NCI-H2196 treated with DMSO at 0.1 percent for 48 hours (cell line): ENCODE measurements at regions not wholly inside any gene's neighbourhood (a gene's known extent, or its start where the extent isn't known, plus 50 kb on each side); places are given as distances from the start of the nearest gene placed in this dataset.
"Not testable (repeated sequence)": the region's sequence is repeated elsewhere in the genome, so short reads cannot be mapped to it uniquely, and the experiment has no call there.

Source experiments
- DNase-seq: peaks from one replicate; lab custom pipeline; 2025; ENCODE audit not compliant: unreplicated experiment; lab: John Stamatoyannopoulos, UW

DNA sequence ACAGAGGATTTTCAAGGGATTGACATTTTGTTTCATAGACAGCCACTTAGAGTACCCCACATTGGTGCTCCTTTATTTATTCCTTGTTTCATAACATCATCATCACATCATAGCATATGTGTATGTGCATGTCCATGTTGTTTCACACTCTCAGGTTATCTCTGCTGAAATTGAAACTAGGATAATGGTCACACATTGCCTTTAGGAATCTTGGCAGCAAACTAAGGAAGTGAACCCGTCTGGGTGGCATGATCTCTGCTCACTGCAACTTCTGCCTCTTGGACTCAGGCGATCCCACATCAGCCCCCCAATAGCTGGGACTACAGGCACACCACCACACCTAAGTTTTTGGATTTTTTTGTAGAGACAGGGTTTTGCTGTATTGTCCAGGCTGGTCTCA is 234.2 kb upstream of the ANKRD50 start:
- no peak for DNase-seq

DNA sequence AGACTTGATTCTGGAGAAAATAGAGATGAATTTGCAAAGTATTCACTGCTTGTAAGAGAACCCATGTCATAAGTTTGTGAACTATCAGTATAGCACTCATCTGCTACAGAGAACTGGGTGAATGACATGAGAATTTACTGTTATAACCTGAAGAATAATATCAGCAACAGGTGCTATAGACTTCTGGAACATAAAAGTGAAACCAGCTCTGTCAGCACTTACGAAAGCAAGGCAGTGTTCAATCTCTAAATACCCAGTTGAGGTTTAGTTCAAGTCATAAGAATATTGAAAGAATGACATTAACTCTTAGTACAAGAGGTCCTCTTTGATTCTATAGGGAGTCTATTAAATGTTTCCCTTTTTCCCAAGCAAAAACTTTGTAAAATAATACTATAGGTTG is 232.9 kb upstream of the ANKRD50 start:
- DNase-seq = no peak

DNA sequence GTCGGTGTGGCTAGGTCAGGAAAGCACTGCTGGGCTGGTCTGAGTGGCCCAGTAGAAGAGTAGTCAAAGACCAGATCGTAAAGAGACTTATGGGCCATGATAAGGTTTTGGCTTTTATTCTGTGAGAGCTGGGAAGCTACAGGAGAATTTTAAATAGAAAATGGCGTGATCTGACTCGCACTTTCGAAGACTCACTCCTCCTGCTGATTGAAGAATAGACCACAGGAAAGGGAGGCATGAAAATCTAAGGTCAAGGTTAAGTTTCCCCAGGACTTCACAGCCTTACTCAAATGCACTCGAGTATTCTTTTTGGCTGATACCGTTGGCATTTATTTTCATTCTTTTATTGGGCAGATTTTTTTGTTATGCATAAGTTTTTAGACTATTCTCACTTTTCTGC is 231.4 kb upstream of the ANKRD50 start:
- no peak for DNase-seq

DNA sequence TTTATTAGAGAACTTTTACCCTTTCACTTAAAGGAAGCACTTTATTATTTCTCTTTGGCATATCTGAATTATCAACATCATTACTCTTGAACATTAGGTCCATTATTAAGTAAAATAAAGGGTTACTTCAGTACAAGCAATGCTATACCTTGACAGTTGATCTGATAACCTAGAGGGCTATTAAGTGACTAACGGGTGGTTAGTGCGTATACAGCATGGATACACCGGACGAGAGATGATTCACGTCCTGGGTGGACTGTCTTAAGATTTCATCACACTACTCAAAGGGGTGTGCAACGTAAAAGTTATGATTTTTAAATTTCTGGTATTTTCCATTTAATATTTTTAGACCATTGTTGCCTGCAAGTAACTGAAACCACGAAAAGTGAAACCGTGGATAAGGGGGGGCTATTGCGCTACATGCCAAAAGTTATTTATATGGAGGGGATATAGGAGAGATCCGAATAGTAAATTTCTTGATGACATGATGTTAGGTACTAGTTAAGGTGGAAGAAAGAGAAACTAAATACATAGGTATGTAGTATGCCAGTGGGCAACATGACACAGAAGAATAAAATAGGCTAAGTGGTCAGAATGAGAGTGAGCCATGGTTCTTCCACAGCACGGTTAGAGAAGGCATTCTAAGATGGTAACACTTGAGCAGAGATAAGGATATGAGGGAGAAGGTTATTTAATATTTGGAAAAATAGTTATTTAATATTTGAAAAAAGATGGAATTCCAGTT is 230.8 kb upstream of the ANKRD50 start:
- no peak for DNase-seq

DNA sequence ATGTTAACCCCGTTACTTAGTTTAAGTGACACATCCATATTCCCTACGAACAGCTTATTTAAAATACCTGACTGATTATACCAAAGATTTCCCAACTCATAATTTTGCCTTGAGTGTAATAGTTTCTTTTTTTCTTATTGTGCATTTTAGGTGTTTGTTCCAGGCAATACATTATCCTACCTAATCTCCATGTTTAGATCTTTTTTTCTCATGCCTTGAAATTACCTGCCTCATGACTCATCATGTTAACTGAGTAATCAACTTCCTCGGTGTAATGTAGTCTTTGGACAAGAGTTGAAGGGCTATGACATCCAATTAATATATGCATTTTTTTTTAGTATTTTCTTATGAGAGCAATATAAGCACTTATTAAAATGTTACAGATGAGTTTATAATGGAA is 228.7 kb upstream of the ANKRD50 start:
- DNase-seq = no peak

DNA sequence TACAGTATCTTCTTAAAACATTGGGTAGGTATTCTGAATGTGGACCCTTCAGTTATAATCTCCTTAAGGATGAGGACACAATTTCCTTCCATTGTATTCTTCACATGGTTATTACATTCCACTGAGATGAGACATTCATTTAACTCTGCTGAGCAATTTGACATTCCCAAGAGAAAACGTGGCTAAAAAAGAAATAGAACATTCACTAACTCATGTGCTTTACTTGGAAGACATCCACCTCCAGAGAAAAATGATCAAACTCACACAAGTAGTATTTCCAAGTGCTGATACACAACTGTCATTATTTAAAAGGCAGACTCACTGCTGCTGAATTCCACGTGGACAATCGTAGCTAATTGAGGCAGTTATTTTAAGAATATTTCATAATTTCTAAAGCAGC is 227.9 kb upstream of the ANKRD50 start:
- no peak for DNase-seq

DNA sequence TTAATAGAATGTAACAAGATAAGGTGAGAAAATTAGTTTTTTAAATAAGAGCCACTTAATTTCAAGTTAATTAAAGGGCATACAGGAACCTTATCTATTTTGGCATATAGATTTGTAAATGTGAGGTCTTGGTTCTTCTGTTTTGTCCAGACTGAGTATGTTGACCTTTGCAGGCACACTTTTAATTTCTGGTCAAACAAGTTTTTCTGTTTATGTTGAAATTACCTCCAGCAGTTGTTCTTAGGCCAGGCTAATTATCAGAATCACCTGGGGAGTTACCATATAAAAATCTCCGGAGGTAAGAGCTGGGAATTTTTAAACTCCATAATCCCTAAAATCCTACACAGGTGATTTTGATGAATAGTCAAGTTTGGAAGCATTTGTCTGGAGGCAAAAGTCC is 227.4 kb upstream of the ANKRD50 start:
- no peak for DNase-seq

DNA sequence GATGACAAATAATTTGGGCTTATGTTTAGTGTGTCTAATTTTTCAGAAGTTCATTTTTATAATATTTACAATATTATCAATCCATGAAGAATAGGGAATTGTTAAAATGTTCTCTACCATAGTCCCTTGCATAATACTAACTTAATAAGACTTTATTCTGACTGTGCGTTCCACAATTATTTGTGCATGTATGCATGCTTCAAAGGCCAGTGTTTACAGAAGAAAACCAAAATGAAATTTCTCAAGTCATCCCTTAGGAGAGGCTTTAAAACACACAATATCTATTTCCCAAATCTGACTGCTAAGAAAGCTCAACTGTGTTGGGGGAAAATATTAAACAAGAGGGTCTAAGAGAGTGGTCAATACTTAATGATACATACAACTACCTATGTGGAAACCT is 226.3 kb upstream of the ANKRD50 start:
- no peak for DNase-seq

DNA sequence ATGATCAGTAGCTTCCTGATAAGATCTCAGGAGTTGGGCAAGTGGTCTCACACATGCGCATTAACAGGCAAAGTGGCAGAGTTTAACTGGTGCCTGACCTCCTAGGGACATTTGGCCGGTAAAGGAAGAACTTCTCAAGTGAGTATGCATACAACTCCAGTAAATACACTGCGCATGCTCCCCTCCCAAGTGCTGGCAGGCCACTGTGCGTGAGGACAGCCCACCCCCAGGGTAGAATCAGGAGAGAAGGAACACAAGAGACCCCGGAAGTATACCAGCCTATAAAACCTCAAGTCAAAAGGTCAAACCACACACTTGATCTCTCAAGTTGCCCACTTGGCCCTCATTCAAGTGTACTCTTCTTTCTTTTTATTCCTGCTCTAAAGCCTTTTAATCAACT is 225.5 kb upstream of the ANKRD50 start:
- DNase-seq = no peak

DNA sequence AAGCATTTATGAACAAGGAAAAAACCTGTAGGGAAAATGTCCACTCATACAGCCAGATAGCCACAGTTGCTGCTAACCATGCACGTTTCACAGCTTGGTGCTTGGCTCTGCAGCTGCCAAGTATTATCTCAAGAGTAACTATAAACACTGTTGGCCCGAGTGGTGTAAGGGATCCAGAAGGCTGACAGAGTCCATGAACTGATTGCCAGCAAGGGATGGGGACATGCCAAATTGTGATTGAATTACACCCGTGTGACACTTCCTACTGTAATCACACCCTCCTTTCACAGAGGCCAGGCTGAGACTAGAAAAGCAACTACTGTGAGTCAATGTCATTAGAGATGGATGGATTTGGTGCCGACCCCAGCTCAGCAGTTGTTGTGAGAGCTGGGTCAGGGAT is 223.9 kb upstream of the ANKRD50 start:
- DNase-seq = peak; percentile 14

DNA sequence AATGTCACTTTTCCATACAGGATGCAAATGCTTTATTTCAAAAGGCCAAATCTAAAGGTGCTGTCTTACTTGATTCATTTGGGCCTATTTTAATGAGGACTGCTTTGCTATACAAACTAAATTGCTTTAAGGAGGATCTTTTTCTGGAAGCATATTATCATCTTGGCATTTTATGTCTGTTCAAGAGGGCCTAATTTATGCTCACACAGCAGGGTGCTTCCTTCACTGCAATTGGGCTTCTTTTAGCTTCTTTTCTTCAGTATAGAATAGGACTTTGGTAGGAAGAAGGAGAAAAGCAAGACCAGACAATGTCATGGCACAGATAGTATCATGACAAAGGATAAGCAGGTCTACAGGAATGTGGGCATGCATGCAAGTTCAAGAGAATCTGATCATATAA is 222.4 kb upstream of the ANKRD50 start:
- DNase-seq = no peak

DNA sequence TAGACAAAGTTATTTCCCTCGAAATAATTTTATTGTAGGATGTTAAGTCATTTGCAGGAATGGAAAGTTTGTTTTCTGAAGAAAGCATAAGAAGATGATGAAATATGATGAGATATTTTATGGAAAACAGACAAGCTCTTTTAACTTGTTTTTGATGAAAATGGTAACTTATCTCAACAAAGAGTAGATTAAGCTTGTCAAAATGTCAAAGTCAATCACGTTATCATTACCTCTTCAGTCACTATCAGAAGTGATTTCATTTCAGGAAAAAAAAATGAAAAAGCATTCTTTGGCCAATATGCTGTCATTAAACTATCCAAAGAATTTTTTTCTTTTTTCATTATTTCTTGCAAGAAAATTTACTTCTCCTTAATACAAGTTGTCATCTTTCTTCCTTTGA is 221.0 kb upstream of the ANKRD50 start:
- no peak for DNase-seq

DNA sequence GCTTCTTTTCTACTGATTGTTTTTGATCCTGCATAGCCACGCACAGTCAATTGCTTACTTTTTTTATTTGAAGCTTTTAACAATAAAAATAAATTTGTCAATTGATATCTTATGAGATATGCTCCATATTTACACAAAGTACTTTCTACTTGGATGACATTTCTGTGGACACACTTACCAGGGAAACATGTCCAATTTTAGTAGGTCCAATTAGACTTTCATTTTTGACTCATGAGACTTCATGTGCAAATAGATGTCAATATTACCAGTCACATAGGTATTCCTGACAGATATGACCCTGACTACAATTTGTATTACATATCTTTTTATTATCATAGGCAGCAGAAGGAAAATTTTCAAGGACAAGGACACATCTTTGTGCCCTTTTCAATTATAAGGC is 219.9 kb upstream of the ANKRD50 start:
- DNase-seq = no peak

DNA sequence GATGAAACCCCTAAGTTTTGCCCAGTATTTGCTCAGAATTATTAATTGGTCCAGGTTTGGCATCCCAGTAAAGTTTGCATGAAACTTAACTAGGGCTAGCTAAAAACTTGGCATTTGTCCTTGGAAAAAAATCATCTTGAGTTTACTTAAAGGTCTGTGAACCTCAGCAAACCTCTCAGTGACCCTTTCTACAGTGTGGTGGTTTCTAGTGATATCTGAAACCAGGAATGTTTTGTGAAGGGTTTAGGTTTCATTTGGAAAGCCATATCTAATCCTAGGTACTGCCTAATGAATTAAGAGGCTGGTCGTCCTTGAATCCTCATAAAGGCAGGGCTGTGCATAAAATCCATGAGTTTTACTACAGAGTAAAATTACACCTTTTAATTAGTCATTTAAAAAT is 218.5 kb upstream of the ANKRD50 start:
- DNase-seq = no peak

DNA sequence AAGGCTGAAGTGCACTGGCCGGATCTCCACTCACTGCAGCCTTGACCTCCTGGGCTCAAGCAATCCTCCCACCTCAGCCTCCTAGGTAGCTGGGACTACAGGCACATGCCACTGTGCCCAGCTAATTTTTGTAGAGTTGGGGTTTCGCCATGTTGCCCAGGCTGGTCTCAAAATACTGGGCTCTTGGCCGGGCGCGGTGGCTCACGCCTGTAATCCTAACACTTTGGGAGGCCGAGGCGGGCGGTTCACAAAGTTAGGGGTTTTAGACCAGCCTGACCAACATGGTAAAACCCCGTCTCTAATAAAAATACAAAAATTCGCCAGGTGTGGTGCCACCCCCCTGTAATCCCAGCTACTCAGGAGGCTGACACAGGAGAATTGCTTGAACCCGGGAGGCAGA is 210.2 kb upstream of the ANKRD50 start:
- not testable (repeated sequence) for DNase-seq

DNA sequence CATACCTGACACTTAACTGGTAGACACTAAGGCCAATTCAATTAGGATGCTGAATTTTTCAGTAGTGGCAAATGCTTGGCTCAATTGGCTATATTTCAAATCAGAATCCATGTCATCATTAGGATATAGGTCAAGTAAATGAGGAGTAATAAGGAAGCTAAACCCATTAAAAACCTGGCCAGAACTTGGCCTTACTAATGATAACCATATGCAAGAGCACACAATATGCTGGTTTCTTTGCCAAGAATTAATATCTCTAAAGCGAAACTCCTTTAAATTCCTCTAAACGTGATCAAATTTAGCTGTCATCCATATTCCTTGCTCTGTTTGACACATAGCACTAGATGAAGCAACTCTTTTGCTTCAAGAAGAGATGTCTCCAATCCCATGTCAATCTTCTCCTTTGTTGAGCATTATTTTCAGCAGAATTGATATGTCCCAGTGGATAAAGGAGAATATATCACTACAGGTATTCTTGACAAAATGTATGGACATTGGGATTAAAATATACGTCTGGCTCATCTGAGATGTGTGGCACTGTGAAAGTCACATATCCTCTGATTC is 206.1 kb upstream of the ANKRD50 start:
- no peak for DNase-seq

DNA sequence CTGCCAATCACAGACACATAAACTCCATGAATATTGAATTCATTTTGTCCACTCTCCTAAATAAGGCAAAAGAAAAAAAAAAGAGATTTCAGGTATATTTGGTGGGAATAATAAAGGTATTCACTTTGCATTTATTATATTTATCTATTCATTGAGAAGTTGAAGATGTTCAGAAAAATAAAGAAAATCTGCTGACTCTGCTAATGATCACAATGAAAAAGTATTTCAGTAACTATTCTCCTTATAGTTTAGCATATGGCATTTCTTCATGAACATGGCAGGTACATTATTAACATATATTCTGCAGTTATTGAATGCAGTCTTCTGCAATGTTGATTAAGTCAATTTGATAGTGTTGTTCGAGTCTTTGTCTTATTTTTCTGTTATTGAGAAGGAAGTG is 202.5 kb upstream of the ANKRD50 start:
- no peak for DNase-seq

DNA sequence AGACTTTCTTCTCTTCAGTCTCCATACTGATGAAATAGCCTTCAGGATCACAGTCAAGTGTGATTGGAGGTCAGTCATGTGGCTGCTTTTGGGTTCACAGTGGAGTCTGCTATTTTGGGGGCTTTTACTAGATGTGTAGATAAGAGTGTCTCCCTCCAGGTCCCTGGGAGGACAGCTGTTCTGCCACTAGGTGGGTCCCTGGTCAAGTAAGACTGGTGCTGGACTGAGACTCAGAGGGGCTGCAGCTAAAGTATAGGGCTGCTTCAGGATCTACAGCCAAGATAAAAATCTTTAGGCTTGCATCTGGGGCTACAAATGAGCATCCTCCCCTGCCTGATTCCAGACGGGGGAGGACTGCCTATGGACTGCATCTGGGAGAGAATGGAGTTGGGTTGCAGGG is 200.7 kb upstream of the ANKRD50 start:
- DNase-seq = no peak

DNA sequence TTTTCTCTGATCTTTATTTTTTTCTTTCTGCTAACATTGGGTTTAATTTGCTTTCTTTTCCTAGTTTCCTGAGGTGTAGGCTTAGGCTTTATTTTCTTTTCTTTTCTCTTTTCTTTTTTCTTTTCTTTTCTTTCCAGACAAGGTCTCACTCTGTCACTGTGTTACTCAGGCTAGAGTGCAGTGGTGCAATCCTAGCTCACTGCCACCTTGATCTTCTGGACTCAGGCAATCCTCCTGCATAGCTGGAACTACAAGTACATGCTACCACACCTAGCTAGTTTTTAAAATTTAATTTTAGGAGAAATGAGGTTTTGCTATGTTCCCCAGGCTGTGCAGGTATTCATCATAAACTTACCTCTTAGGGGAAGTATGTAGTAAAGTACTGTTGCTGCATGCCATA is 197.8 kb upstream of the ANKRD50 start:
- no peak for DNase-seq

DNA sequence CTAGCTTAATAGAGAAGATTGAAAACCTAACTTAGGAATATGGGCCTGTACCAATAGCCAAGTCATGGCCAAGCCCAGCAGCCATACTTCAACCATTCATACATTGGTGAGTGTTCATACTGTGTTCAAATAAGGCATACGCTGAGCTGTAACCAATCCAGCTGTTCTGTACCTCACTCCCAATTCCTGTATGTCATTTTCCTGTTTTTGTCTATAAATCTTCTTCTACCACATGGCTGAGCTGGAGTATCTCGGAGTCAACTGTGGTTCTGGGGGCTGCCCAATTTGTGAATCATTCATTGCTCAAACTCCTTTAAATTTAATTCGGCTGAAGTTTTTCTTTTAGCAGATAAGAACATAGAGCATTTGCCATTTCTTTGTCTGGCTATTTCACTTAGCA is 195.3 kb upstream of the ANKRD50 start:
- no peak for DNase-seq

DNA sequence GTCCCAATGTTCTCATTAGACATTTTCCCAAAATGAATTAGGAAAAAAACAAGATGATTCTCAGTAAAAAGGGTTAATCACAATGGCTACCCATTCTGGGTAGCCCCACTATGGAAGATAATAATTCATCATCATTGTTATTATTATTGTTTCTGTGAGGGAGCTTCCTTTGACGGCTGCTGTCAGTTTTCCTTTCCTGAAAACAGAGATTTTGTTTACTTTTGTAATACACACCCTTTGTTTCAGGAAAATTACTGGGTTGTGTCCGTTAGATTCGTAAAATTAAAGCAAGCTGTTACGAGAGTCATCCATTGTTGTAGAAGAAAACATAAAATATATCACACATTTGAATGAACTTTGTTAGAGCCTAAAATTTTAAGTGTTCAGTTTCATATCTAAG is 192.9 kb upstream of the ANKRD50 start:
- no peak for DNase-seq

DNA sequence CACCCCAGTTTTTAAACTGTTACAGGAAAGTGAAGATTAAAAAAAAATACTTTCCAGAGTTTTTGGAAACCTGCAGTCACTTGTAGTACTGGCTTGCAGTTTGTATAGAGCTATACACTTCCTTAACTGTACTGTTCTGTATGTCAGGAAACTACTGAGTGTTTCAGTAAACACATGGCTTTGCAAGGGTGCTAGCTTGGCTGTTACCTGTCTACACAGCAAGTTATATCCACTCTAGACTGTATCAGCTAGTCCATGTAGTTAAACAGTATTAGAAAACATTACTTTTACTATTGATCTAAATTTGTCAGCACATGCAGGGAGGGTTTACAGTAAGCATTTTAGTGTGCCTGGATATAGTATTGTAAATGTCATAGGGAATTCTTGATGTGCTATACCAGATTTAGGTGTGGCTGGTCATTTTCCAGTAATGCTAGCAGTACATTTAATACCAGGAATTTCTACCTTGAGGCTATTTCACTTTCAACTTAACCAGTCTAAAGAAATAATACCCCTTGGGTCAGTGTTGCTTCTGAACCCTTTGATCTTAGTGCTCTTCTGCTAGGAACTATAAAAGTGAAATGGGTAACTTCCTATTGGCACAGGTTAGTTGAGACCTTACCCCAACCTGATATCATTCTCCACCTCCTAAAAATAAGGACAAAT is 192.3 kb upstream of the ANKRD50 start:
- no peak for DNase-seq
